ENCODE measurements at regions not wholly inside any gene's neighbourhood (a gene's known extent, or its start where the extent isn't known, plus 50 kb on each side); places are given as distances from the start of the nearest gene placed in this dataset.

GRCh38 chr6:128663238-128663637 lies 142.8 kb upstream of the PTPRK start:
- DNase-seq: no peak

GRCh38 chr6:128659878-128660622 lies 139.7 kb upstream of the PTPRK start:
- DNase-seq: no peak

GRCh38 chr6:128659276-128659675 lies 138.9 kb upstream of the PTPRK start:
- no peak for DNase-seq

- DNase-seq: no peak
Observed at GRCh38 chr6:128657181-128657580, 136.8 kb upstream of the PTPRK start.

GRCh38 chr6:128655978-128656498 lies 135.6 kb upstream of the PTPRK start:
- DNase-seq: no peak

- no peak for DNase-seq
Observed at GRCh38 chr6:128648022-128648598, 127.7 kb upstream of the PTPRK start.

GRCh38 chr6:128642132-128642531 lies 121.7 kb upstream of the PTPRK start:
- no peak for DNase-seq

- DNase-seq: no peak
Observed at GRCh38 chr6:128641703-128642102, 121.3 kb upstream of the PTPRK start.

- no peak for DNase-seq
Observed at GRCh38 chr6:128638817-128639216, 118.4 kb upstream of the PTPRK start.

- DNase-seq: no peak
Observed at GRCh38 chr6:128635219-128635618, 114.8 kb upstream of the PTPRK start.

GRCh38 chr6:128632131-128632530 lies 111.7 kb upstream of the PTPRK start:
- no peak for DNase-seq

GRCh38 chr6:128631031-128631430 lies 110.6 kb upstream of the PTPRK start:
- no peak for DNase-seq

GRCh38 chr6:128630213-128630612 lies 109.8 kb upstream of the PTPRK start:
- DNase-seq: no peak

GRCh38 chr6:128617285-128617684 lies 96.9 kb upstream of the PTPRK start:
- no peak for DNase-seq

- no peak for DNase-seq
Observed at GRCh38 chr6:128616342-128616741, 95.9 kb upstream of the PTPRK start.

- no peak for DNase-seq
Observed at GRCh38 chr6:128606611-128607010, 86.2 kb upstream of the PTPRK start.

GRCh38 chr6:128605961-128606360 lies 85.6 kb upstream of the PTPRK start:
- DNase-seq: no peak

GRCh38 chr6:128601060-128601459 lies 80.7 kb upstream of the PTPRK start:
- no peak for DNase-seq

- DNase-seq: no peak
Observed at GRCh38 chr6:128600397-128600951, 80.1 kb upstream of the PTPRK start.

- DNase-seq: no peak
Observed at GRCh38 chr6:128599036-128599435, 78.6 kb upstream of the PTPRK start.

- no peak for DNase-seq
Observed at GRCh38 chr6:128598571-128598970, 78.2 kb upstream of the PTPRK start.

GRCh38 chr6:128597956-128598355 lies 77.6 kb upstream of the PTPRK start:
- no peak for DNase-seq

GRCh38 chr6:128597004-128597403 lies 76.6 kb upstream of the PTPRK start:
- DNase-seq: no peak

- DNase-seq: no peak
Observed at GRCh38 chr6:128595544-128595943, 75.1 kb upstream of the PTPRK start.
